ENCODE measurements at regions not wholly inside any gene's neighbourhood (a gene's known extent, or its start where the extent isn't known, plus 50 kb on each side); places are given as distances from the start of the nearest gene placed in this dataset.

DNA sequence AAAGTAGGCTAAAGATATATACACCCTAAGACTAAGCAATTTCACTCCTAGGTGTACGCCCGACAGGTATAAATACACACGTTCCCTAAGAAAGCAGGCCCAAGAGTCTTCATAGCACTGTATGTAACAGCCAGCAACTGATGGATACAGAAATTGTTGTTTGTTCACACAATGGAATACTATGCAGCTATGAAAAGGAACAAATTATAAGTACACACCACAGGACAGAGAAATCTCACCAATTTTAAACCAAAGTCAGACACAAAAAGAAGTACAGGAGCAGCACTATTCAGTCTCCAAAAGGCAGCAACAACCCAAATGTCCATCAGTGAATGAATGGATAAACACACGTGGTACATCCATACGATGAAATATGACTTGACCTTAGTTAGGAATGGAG is 106.1 kb downstream of the LITAF start:
- H3K4me3 ChIP-seq (ENCODE audit: low read depth, low read length) = no peak overlapping the region
- H3K36me3 ChIP-seq (replicated peaks) = no peaks in the 10 kb centered on the region
- no peak overlapping the region for H3K27ac ChIP-seq
- no peak for DNase-seq
- no peaks in the 10 kb centered on the region for H3K27me3 ChIP-seq (replicated peaks)
- no peak for TF ChIP-seq CTCF (IDR thresholded peaks at IDR 0.05; ENCODE audit: low read depth, low read length, missing control alignments)
- in situ Hi-C loops (cut with HindIII; ENCODE audit: low pct_ligation_motif_present, low sequenced_read_pairs) = no loop called here

DNA sequence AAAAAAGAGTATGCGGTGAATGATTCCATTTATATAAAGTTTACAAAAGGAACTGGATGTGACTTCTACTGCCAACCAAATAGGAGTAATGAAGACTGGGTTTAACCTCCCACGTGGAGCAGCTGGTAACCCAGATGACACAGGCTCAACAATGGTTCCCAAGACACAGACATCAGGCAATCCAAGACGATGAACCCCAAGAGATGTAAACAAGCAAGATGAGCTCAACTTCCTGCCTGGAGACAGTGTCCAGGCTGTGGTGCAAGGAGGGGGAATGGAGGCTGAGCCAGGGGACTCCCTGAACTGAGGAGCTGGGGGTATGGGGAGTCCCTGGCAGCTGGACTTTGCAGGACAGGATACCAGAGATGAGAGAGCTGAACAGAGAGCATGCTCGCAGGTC is 104.7 kb downstream of the LITAF start:
- in situ Hi-C loops (cut with HindIII; ENCODE audit: low pct_ligation_motif_present, low sequenced_read_pairs) = no loop called here
- no peaks in the 10 kb centered on the region for H3K27me3 ChIP-seq (replicated peaks)
- no peak for TF ChIP-seq CTCF (IDR thresholded peaks at IDR 0.05; ENCODE audit: low read depth, low read length, missing control alignments)
- no peak overlapping the region for H3K27ac ChIP-seq
- DNase-seq = peak; percentile 34
- H3K36me3 ChIP-seq (replicated peaks) = no peaks in the 10 kb centered on the region
- H3K4me3 ChIP-seq (ENCODE audit: low read depth, low read length) = no peak overlapping the region

- Histone ChIP-seq H3K4me3 (ENCODE audit: low read depth, low read length) (no peak overlapping the region), H3K27me3 (replicated peaks) (no peaks in the 10 kb centered on the region), H3K36me3 (replicated peaks) (no peaks in the 10 kb centered on the region), H3K27ac (no peak overlapping the region)
- no peak for TF ChIP-seq CTCF (IDR thresholded peaks at IDR 0.05; ENCODE audit: low read depth, low read length, missing control alignments)
- DNase-seq = no peak
- in situ Hi-C loops (cut with HindIII; ENCODE audit: low pct_ligation_motif_present, low sequenced_read_pairs) = no loop called here
Measured at GRCh38 chr16:11482946-11483748, 103.6 kb downstream of the LITAF start.

- in situ Hi-C loops (cut with HindIII; ENCODE audit: low pct_ligation_motif_present, low sequenced_read_pairs) = no loop called here
- peak; percentile 53 for DNase-seq
- H3K27me3 ChIP-seq (replicated peaks) = no peaks in the 10 kb centered on the region
- H3K36me3 ChIP-seq (replicated peaks) = no peaks in the 10 kb centered on the region
- H3K4me3 ChIP-seq (ENCODE audit: low read depth, low read length) = no peak overlapping the region
- peak overlapping the region; percentile 52 for H3K27ac ChIP-seq
- TF ChIP-seq CTCF (IDR thresholded peaks at IDR 0.05; ENCODE audit: low read depth, low read length, missing control alignments) = no peak
Measured at GRCh38 chr16:11484691-11485258, 101.9 kb downstream of the LITAF start.

- Histone ChIP-seq H3K4me3 (ENCODE audit: low read depth, low read length) (no peak overlapping the region), H3K27me3 (replicated peaks) (no peaks in the 10 kb centered on the region), H3K36me3 (replicated peaks) (no peaks in the 10 kb centered on the region), H3K27ac (no peak overlapping the region)
- in situ Hi-C loops (cut with HindIII; ENCODE audit: low pct_ligation_motif_present, low sequenced_read_pairs) = no loop called here
- no peak for DNase-seq
- no peak for TF ChIP-seq CTCF (IDR thresholded peaks at IDR 0.05; ENCODE audit: low read depth, low read length, missing control alignments)
Measured at GRCh38 chr16:11485676-11486075, 101.0 kb downstream of the LITAF start.

All from brain microvascular endothelial cell (primary cell).